ENCODE measurements at regions not wholly inside any gene's neighbourhood (a gene's known extent, or its start where the extent isn't known, plus 50 kb on each side); places are given as distances from the start of the nearest gene placed in this dataset.
"Not testable (repeated sequence)": the region's sequence is repeated elsewhere in the genome, so short reads cannot be mapped to it uniquely, and the experiment has no call there.

- H3K27ac Mint-ChIP-seq (ENCODE audit: unreplicated experiment); H3K4me1 Mint-ChIP-seq (ENCODE audit: low read depth, unreplicated experiment); H3K27me3 ChIP-seq (replicated peaks; ENCODE audit: control insufficient read depth, insufficient read depth, low read length); H3K4me1 ChIP-seq; BruUV-seq (replicated peaks); H3K36me3 Mint-ChIP-seq (ENCODE audit: insufficient read depth, unreplicated experiment); H3K4me3 ChIP-seq (ENCODE audit: low read depth, low read length); H3K27me3 Mint-ChIP-seq (ENCODE audit: insufficient read depth, unreplicated experiment); intact Hi-C loops (cut with micrococcal nuclease; ENCODE audit: unreplicated experiment); DNase-seq; POLR2A ChIA-PET; H3K4me3 Mint-ChIP-seq (ENCODE audit: unreplicated experiment); H3K36me3 ChIP-seq (ENCODE audit: control insufficient read depth, insufficient read depth, low read length); CTCF ChIA-PET; H3K9me3 ChIP-seq: not testable (repeated sequence)
- peaks cover 48% of the 10 kb centered on the region for H3K9me3 Mint-ChIP-seq (ENCODE audit: unreplicated experiment)
Measured at GRCh38 chr22:11051401-11052112, 4476.4 kb upstream of the OR11H1 start.

GRCh38 chr22:11053403-11054344 is 4474.3 kb upstream of the OR11H1 start:
- H3K4me1 ChIP-seq; H3K9me3 ChIP-seq; H3K4me1 Mint-ChIP-seq (ENCODE audit: low read depth, unreplicated experiment); DNase-seq; H3K27me3 ChIP-seq (replicated peaks; ENCODE audit: control insufficient read depth, insufficient read depth, low read length); intact Hi-C loops (cut with micrococcal nuclease; ENCODE audit: unreplicated experiment); CTCF ChIA-PET; H3K27ac Mint-ChIP-seq (ENCODE audit: unreplicated experiment); H3K4me3 Mint-ChIP-seq (ENCODE audit: unreplicated experiment); BruUV-seq (replicated peaks); H3K36me3 Mint-ChIP-seq (ENCODE audit: insufficient read depth, unreplicated experiment); H3K27me3 Mint-ChIP-seq (ENCODE audit: insufficient read depth, unreplicated experiment); H3K36me3 ChIP-seq (ENCODE audit: control insufficient read depth, insufficient read depth, low read length); POLR2A ChIA-PET; H3K4me3 ChIP-seq (ENCODE audit: low read depth, low read length): not testable (repeated sequence)
- peaks cover 41% of the 10 kb centered on the region for H3K9me3 Mint-ChIP-seq (ENCODE audit: unreplicated experiment)

- H3K27me3 ChIP-seq (replicated peaks; ENCODE audit: control insufficient read depth, insufficient read depth, low read length); intact Hi-C loops (cut with micrococcal nuclease; ENCODE audit: unreplicated experiment); DNase-seq; BruUV-seq (replicated peaks); H3K36me3 Mint-ChIP-seq (ENCODE audit: insufficient read depth, unreplicated experiment); H3K9me3 ChIP-seq; H3K4me1 Mint-ChIP-seq (ENCODE audit: low read depth, unreplicated experiment); POLR2A ChIA-PET; H3K4me3 ChIP-seq (ENCODE audit: low read depth, low read length); H3K36me3 ChIP-seq (ENCODE audit: control insufficient read depth, insufficient read depth, low read length); H3K4me1 ChIP-seq; H3K27me3 Mint-ChIP-seq (ENCODE audit: insufficient read depth, unreplicated experiment); H3K27ac Mint-ChIP-seq (ENCODE audit: unreplicated experiment); CTCF ChIA-PET; H3K4me3 Mint-ChIP-seq (ENCODE audit: unreplicated experiment): not testable (repeated sequence)
- peaks cover 39% of the 10 kb centered on the region for H3K9me3 Mint-ChIP-seq (ENCODE audit: unreplicated experiment)
Measured at GRCh38 chr22:11054681-11055080, 4473.3 kb upstream of the OR11H1 start.

- H3K4me3 Mint-ChIP-seq (ENCODE audit: unreplicated experiment); H3K9me3 ChIP-seq; BruUV-seq (replicated peaks): not testable (repeated sequence)
Measured at GRCh38 chr22:11055176-11055575, 4472.8 kb upstream of the OR11H1 start.

GRCh38 chr22:11057955-11058547 is 4469.9 kb upstream of the OR11H1 start:
- H3K36me3 ChIP-seq (ENCODE audit: control insufficient read depth, insufficient read depth, low read length); H3K4me3 ChIP-seq (ENCODE audit: low read depth, low read length); H3K27me3 Mint-ChIP-seq (ENCODE audit: insufficient read depth, unreplicated experiment); BruUV-seq (replicated peaks); H3K36me3 Mint-ChIP-seq (ENCODE audit: insufficient read depth, unreplicated experiment); H3K4me3 Mint-ChIP-seq (ENCODE audit: unreplicated experiment); DNase-seq; H3K4me1 Mint-ChIP-seq (ENCODE audit: low read depth, unreplicated experiment); H3K4me1 ChIP-seq; POLR2A ChIA-PET; intact Hi-C loops (cut with micrococcal nuclease; ENCODE audit: unreplicated experiment); H3K27me3 ChIP-seq (replicated peaks; ENCODE audit: control insufficient read depth, insufficient read depth, low read length); H3K9me3 ChIP-seq; CTCF ChIA-PET; H3K27ac Mint-ChIP-seq (ENCODE audit: unreplicated experiment): not testable (repeated sequence)
- H3K9me3 Mint-ChIP-seq (ENCODE audit: unreplicated experiment): peaks cover 59% of the 10 kb centered on the region

More at GRCh38 chr22:11055176-11055575, 4472.8 kb upstream of the OR11H1 start:
- H3K27ac Mint-ChIP-seq (ENCODE audit: unreplicated experiment); H3K36me3 Mint-ChIP-seq (ENCODE audit: insufficient read depth, unreplicated experiment); POLR2A ChIA-PET; H3K4me3 ChIP-seq (ENCODE audit: low read depth, low read length); CTCF ChIA-PET; H3K4me1 ChIP-seq; H3K27me3 ChIP-seq (replicated peaks; ENCODE audit: control insufficient read depth, insufficient read depth, low read length); DNase-seq; H3K36me3 ChIP-seq (ENCODE audit: control insufficient read depth, insufficient read depth, low read length); H3K4me1 Mint-ChIP-seq (ENCODE audit: low read depth, unreplicated experiment); intact Hi-C loops (cut with micrococcal nuclease; ENCODE audit: unreplicated experiment); H3K27me3 Mint-ChIP-seq (ENCODE audit: insufficient read depth, unreplicated experiment): not testable (repeated sequence)
- H3K9me3 Mint-ChIP-seq (ENCODE audit: unreplicated experiment): peaks cover 42% of the 10 kb centered on the region

- H3K4me3 Mint-ChIP-seq (ENCODE audit: unreplicated experiment); DNase-seq; H3K27me3 Mint-ChIP-seq (ENCODE audit: insufficient read depth, unreplicated experiment); H3K4me1 ChIP-seq; H3K4me1 Mint-ChIP-seq (ENCODE audit: low read depth, unreplicated experiment); H3K36me3 Mint-ChIP-seq (ENCODE audit: insufficient read depth, unreplicated experiment); POLR2A ChIA-PET; BruUV-seq (replicated peaks); H3K27me3 ChIP-seq (replicated peaks; ENCODE audit: control insufficient read depth, insufficient read depth, low read length); H3K27ac Mint-ChIP-seq (ENCODE audit: unreplicated experiment); CTCF ChIA-PET; intact Hi-C loops (cut with micrococcal nuclease; ENCODE audit: unreplicated experiment); H3K36me3 ChIP-seq (ENCODE audit: control insufficient read depth, insufficient read depth, low read length); H3K4me3 ChIP-seq (ENCODE audit: low read depth, low read length): not testable (repeated sequence)
- H3K9me3 ChIP-seq: peaks cover 13% of the 10 kb centered on the region; the same call in 1 of the 2 replicates
- peaks cover 67% of the 10 kb centered on the region for H3K9me3 Mint-ChIP-seq (ENCODE audit: unreplicated experiment)
Measured at GRCh38 chr22:11059129-11059528, 4468.9 kb upstream of the OR11H1 start.

Data from Caco-2 (cell line).